HepG2 (cell line): ENCODE measurements at regions not wholly inside any gene's neighbourhood (a gene's known extent, or its start where the extent isn't known, plus 50 kb on each side); places are given as distances from the start of the nearest gene placed in this dataset.

Source experiments
- ATAC-seq: fragments of 200-7000 bp; cut with Tn5 transposase; 3 replicates; pipeline ENCODE4 v1.9.1; 2020; ENCODE audit warnings: mild to moderate bottlenecking, moderate library complexity
- BruUV-seq: library from RNA; stranded (reverse); fragments of 400-500 nt; replicated peaks from 2 replicates; lab custom pipeline; 2021; lab: Mats Ljungman, UMichigan
- CTCF ChIA-PET: fragments of 300-600 bp; formaldehyde crosslinking; extraction: SDS; loops from one replicate; lab custom pipeline; 2021; ENCODE audit warnings: low total read pairs, inconsistent platforms, low intra/inter-chr PET ratio; lab: Yijun Ruan, JAX
- POLR2A ChIA-PET: fragments of 350-600 bp; sonication (Branson Sonifier 250); formaldehyde crosslinking; loops from one replicate; lab custom pipeline; 2020; ENCODE audit warnings: antibody characterized with exemption, inconsistent platforms; lab: Yijun Ruan, JAX
- DNase-seq: peaks from one replicate; pipeline ENCODE4 v3.0.0-alpha.2; 2015; ENCODE audit warnings: low spot score
- FAIRE-seq: peaks from 3 replicates; lab custom pipeline; 2011; peaks lifted over from hg19 to GRCh38; lab: Jason Lieb, UNC
- H2AFZ ChIP-seq: one replicate; pipeline ENCODE4 v1.6.1; 2011; ENCODE audit warnings: low read length, inconsistent platforms
- H3K27ac ChIP-seq: fragments of 300-600 bp; 3 replicates; pipeline ENCODE4 v1.8.0; 2011; ENCODE audit warnings: mixed run types, mild to moderate bottlenecking, mixed read lengths, low read length, inconsistent platforms; ENCODE audit not compliant: insufficient read depth; ENCODE audit errors: extremely low read length
- H3K27me3 ChIP-seq, 2 experiments: fragments of 200-600 bp in 1 of 2; 2 replicates in 1 of 2; 3 replicates in 1 of 2; pipeline versions ENCODE4 v1.6.0 to v1.8.0; 2011; ENCODE audit warnings: low read length in 2 of 2, mild to moderate bottlenecking in 2 of 2, moderate library complexity in 2 of 2, inconsistent platforms in 1 of 2; ENCODE audit not compliant: insufficient read depth in 2 of 2, control insufficient read depth in 1 of 2
- H3K36me3 ChIP-seq, 2 experiments: fragments of 200-600 bp in 1 of 2; replicated peaks in 1 of 2; 2 replicates in 1 of 2; 3 replicates in 1 of 2; pipeline versions ENCODE4 v1.5.1 to v1.8.0; 2011; ENCODE audit warnings: low read length in 2 of 2, inconsistent platforms in 1 of 2; ENCODE audit not compliant: insufficient read depth in 2 of 2, control insufficient read depth in 1 of 2
- H3K4me1 ChIP-seq: 2 replicates; pipeline ENCODE4 v1.5.1; 2012; ENCODE audit warnings: low read length, inconsistent platforms; ENCODE audit not compliant: insufficient read depth
- H3K4me2 ChIP-seq: 2 replicates; pipeline ENCODE4 v1.6.0; 2011; ENCODE audit warnings: low read depth, low read length, inconsistent platforms
- H3K4me3 ChIP-seq, 3 experiments: fragments of 200-600 bp in 1 of 3; sonication (generic), shearing (Covaris generic) in 1 of 3; replicated peaks in 1 of 3; 2 replicates each; pipeline ENCODE4 v1.5.1; 2011 to 2016; ENCODE audit warnings: low read length in 3 of 3, inconsistent platforms in 2 of 3, low read depth in 2 of 3, mild to moderate bottlenecking in 2 of 3, control low read depth in 1 of 3, mixed read lengths in 1 of 3; ENCODE audit not compliant: insufficient read depth in 1 of 3
- H3K79me2 ChIP-seq: one replicate; pipeline ENCODE4 v1.6.1; 2011; ENCODE audit warnings: low read length, inconsistent platforms; ENCODE audit not compliant: insufficient read depth
- H3K9ac ChIP-seq: 2 replicates; pipeline ENCODE4 v1.6.0; 2011; ENCODE audit warnings: mild to moderate bottlenecking, low read depth, low read length, inconsistent platforms; ENCODE audit not compliant: insufficient read depth
- H3K9me3 ChIP-seq: 2 replicates; pipeline ENCODE4 v1.5.1; 2012; ENCODE audit warnings: mild to moderate bottlenecking, low read length
- H4K20me1 ChIP-seq: 2 replicates; pipeline ENCODE4 v1.6.0; 2011; ENCODE audit warnings: inconsistent platforms, mild to moderate bottlenecking, low read length, moderate library complexity; ENCODE audit not compliant: insufficient read depth
- THAP7 ChIP-seq: sonication (generic); formaldehyde crosslinking; IDR thresholded peaks from 2 replicates; pipeline ENCODE4 v1.8.1; 2023; ENCODE audit warnings: mild to moderate bottlenecking, missing genetic modification reagents
- ZBTB25 ChIP-seq: IDR thresholded peaks from 2 replicates; pipeline ENCODE4 v1.6.1; 2018; ENCODE audit warnings: missing genetic modification reagents
- ZNF451 ChIP-seq: sonication (generic); formaldehyde crosslinking; IDR thresholded peaks from 2 replicates; pipeline ENCODE4 v1.5.0; 2020; ENCODE audit warnings: mild to moderate bottlenecking, missing genetic modification reagents
- WGBS: methylation state at CpG from one replicate; pipeline ENCODE4 v1.1.6; 2017; ENCODE audit warnings: low lambda C conversion rate; 5-methylcytosine and 5-hydroxymethylcytosine counted together
- in situ Hi-C: cut with HindIII; loops from 2 replicates; pipeline ENCODE4 v1.10.0; 2017; ENCODE audit warnings: low pct_unique_long_range_greater_than_20kb; ENCODE audit not compliant: extremely low pct_ligation_motif_present
- intact Hi-C: fragments of 100-400 bp; cut with micrococcal nuclease; formaldehyde crosslinking; loops from one replicate; pipeline ENCODE4 v1.10.0; 2022; ENCODE audit not compliant: unreplicated experiment
- TF ChIP-seq, protein P1 (sequence below): sonication (generic); formaldehyde crosslinking; IDR thresholded peaks from 2 replicates; pipeline ENCODE4 v1.4.0; 2020; ENCODE audit warnings: mild to moderate bottlenecking, missing genetic modification reagents
- TF ChIP-seq, protein P2 (sequence below): sonication (generic); formaldehyde crosslinking; IDR thresholded peaks from 2 replicates; pipeline ENCODE4; 2020; ENCODE audit warnings: missing genetic modification reagents, mild to moderate bottlenecking, borderline replicate concordance

DNA sequence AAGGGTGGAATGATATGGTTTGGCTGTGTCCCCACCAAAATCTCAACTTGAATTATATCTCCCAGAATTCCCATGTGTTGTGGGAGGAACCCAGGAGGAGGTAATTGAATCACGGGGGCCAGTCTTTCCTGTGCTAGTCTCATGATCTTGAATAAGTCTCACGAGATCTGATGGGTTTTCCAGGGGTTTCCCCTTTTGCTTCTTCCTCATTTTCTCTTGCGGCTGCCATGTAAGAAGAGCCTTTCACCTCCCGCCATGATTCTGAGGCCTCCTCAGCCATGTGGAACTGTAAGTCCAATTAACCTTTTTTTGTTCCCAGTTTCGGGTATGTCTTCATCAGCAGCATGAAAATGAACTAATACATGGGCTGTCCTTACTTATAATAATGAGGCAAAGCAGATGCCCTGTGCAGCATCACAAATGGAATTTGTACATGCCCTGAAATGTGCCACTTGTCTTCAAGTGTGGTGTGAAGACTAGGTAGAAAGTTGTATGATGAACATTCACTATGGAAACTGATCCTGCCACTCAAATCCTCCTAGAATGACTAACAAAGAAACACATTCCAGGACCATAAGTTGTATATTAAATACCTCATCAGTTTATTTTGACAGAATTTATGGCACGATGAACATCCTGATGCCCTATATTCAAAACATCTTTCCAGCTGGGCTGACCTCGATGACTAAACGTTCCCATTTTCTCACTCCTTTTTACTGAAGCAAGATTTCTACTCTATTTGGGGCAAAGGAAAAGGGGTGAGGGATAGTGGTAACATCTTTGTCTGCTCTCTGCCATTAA is 122.8 kb upstream of the CTTNBP2 start:
- in situ Hi-C loops = no loop called here
- Histone ChIP-seq H3K4me1 (no peaks in the 10 kb centered on the region), H3K9me3 (no peaks in the 10 kb centered on the region), H3K79me2 (no peaks in the 10 kb centered on the region), H3K4me3 (no peak overlapping the region), H3K36me3 (no peaks in the 10 kb centered on the region), H3K9ac (no peak overlapping the region), H3K27ac (no peak overlapping the region)
- no peak for FAIRE-seq
- intact Hi-C loops = no loop called here
- TF ChIP-seq ZNF451 (CRISPR knock-in tag) (no peak), THAP7 (CRISPR knock-in tag) (no peak), ZBTB25 (CRISPR knock-in tag) (no peak)
- TF ChIP-seq, protein P1, sequence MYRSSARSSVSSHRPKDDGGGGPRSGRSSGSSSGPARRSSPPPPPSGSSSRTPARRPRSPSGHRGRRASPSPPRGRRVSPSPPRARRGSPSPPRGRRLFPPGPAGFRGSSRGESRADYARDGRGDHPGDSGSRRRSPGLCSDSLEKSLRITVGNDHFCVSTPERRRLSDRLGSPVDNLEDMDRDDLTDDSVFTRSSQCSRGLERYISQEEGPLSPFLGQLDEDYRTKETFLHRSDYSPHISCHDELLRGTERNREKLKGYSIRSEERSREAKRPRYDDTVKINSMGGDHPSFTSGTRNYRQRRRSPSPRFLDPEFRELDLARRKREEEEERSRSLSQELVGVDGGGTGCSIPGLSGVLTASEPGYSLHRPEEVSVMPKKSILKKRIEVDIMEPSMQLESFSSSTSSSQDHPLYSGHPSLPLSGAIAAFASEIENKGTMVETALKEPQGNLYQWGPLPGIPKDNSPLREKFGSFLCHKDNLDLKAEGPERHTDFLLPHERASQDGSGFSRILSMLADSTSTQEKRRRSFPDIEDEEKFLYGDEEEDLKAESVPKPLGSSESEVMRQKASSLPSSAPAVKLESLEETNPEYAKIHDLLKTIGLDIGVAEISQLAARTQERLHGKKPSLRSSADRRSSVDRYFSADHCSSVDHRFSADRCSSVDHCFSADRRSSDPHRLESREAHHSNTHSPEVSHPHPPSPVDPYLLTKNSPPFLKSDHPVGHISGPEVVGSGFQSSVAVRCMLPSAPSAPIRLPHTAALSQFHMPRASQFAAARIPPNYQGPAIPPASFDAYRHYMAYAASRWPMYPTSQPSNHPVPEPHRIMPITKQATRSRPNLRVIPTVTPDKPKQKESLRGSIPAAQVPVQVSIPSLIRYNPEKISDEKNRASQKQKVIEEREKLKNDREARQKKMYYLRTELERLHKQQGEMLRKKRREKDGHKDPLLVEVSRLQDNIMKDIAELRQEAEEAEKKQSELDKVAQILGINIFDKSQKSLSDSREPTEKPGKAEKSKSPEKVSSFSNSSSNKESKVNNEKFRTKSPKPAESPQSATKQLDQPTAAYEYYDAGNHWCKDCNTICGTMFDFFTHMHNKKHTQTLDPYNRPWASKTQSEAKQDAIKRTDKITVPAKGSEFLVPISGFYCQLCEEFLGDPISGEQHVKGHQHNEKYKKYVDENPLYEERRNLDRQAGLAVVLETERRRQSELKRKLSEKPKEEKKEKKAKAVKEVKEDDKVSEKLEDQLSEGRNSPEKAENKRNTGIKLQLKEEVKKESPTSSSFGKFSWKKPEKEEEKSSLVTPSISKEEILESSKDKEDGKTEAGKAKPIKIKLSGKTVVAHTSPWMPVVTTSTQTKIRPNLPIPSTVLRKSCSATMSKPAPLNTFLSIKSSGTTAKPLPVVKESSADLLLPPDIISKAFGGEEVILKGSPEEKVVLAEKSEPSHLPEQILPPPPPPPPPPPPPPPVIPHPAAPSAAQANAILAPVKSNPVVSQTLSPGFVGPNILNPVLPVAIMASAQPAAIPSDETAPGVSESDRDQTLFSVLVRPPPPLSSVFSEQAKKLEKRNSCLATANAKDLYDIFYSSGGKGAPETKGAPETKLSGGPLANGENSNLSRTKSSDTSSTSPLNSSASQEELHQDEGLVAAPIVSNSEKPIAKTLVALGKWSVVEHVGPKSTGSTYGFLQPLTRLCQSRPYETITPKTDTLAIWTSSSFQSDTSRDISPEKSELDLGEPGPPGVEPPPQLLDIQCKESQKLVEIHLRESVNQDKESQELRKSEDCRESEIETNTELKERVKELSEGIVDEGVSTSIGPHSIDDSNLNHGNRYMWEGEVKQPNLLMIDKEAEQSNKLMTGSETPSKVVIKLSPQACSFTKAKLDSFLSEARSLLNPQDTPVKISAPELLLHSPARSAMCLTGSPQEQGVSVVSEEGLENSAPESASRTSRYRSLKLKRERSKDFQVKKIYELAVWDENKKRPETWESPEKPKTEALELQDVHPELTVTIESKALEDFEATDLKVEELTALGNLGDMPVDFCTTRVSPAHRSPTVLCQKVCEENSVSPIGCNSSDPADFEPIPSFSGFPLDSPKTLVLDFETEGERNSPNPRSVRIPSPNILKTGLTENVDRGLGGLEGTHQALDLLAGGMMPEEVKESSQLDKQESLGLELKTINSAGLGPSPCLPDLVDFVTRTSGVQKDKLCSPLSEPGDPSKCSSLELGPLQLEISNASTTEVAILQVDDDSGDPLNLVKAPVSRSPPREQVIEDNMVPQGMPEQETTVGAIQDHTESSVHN (CRISPR knock-in tag) = no peak
- TF ChIP-seq, protein P2, sequence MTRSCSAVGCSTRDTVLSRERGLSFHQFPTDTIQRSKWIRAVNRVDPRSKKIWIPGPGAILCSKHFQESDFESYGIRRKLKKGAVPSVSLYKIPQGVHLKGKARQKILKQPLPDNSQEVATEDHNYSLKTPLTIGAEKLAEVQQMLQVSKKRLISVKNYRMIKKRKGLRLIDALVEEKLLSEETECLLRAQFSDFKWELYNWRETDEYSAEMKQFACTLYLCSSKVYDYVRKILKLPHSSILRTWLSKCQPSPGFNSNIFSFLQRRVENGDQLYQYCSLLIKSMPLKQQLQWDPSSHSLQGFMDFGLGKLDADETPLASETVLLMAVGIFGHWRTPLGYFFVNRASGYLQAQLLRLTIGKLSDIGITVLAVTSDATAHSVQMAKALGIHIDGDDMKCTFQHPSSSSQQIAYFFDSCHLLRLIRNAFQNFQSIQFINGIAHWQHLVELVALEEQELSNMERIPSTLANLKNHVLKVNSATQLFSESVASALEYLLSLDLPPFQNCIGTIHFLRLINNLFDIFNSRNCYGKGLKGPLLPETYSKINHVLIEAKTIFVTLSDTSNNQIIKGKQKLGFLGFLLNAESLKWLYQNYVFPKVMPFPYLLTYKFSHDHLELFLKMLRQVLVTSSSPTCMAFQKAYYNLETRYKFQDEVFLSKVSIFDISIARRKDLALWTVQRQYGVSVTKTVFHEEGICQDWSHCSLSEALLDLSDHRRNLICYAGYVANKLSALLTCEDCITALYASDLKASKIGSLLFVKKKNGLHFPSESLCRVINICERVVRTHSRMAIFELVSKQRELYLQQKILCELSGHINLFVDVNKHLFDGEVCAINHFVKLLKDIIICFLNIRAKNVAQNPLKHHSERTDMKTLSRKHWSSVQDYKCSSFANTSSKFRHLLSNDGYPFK = no peak
- TF ChIP-seq, all 625 proteins: peak for 0
- Histone ChIP-seq H2AFZ (no peak overlapping the region), H4K20me1 (no peaks in the 10 kb centered on the region), H3K4me2 (no peak overlapping the region), H3K27me3 (no peaks in the 10 kb centered on the region)
- 32% methylated on average over 8 of the region's 8 CpGs for WGBS
- BruUV-seq = no TSS peak
- ChIA-PET CTCF (no interaction called here), POLR2A (no interaction called here)
- no peak for DNase-seq
- no peak for ATAC-seq
